ENCODE measurements at regions not wholly inside any gene's neighbourhood (a gene's known extent, or its start where the extent isn't known, plus 50 kb on each side); places are given as distances from the start of the nearest gene placed in this dataset.

DNA sequence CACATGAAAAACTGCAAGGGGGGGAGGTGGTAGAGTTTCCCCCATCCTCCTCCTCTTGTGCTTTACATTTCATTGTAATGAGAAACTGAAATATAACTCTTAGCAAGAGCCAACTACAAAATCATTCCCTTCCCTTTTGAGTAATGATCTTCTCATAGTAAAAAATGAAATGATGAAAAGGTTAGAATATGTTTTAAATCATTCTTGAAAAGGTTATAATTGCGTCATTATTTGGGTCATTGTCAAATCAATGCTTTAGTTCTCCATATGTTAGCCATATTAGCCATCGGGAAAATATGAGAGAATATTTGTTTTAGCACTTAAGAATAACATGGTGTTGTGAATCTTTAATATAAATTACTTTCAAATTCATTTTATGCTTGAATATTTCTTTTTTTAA is 1185.0 kb upstream of the CDH18 start:
- DNase-seq (ENCODE audit: low read depth), result no peak

DNA sequence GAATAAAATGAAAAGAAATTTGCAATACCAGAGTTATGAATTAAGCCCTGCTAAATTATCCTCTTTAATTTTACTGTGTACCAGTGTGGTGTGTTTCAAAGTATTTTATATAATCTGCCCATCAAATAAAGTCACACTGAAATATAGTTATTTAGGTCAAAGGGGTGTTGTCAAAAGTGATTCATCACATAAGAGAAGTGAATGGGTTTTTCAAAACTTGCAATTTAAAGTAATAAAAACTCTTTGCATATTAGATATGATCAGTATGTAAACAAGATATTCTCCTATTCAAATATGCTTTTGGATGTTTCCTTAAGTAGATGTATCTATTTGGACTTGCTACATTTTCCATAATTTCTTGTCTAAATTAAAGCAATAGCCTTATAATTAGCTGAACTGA is 1183.0 kb upstream of the CDH18 start:
- DNase-seq (ENCODE audit: low read depth), result no peak

DNA sequence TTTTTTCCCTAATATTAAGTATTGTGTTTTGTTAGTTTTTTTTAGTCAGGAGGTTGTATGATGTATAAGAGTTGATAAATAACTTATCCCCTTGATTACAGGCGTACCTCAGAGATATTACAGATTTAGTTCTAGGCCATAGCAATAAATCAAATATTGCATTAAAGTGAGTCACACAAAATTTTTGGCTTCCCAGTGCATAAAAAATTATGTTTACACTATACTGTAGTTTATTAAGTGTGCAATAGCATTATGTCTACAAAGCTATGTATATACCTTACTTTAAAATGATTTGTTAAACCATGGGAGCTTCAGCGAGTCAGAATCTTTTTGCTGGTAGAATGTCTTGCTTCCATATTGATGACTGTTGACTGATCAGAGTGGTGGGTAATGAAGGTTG is 1180.6 kb upstream of the CDH18 start:
- no peak for DNase-seq (ENCODE audit: low read depth)

DNA sequence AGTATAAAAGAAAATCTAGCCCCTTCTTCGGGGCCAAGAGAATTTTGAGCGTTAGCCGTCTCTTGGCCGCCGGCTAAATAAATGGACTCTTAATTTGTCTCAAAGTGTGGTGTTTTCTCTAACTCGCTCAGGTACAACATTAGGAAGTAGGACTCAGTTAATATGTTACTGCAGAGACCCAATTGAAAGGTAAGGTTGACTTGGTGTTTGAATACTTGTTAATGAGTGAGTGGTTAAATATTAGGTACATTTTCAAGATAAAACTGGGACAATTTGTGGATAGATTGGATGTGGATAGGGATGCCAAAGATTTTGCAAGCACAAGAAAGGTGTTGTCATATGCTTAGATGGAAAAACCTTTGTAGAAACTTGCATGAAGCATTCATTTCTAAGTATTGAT is 1177.3 kb upstream of the CDH18 start:
- DNase-seq (ENCODE audit: low read depth), result peak; percentile 61

DNA sequence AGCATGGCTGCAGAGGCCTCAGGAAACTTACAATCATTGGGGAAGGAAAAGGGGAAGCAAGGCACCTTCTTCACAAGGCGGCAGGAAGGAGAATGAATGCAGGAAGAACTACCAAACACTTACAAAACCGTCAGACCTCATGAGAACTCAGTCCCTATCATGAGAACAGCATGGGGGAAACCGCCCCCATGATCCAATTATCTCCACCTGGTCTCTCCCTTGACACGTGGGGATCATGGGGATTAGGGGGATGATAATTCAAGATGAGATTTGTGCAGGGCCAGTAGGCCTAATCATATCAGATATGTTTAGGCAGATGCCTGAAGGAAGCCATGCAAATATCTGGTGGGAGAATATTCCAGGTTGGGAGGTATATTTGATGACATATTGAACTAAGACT is 1176.4 kb upstream of the CDH18 start:
- no peak for DNase-seq (ENCODE audit: low read depth)

DNA sequence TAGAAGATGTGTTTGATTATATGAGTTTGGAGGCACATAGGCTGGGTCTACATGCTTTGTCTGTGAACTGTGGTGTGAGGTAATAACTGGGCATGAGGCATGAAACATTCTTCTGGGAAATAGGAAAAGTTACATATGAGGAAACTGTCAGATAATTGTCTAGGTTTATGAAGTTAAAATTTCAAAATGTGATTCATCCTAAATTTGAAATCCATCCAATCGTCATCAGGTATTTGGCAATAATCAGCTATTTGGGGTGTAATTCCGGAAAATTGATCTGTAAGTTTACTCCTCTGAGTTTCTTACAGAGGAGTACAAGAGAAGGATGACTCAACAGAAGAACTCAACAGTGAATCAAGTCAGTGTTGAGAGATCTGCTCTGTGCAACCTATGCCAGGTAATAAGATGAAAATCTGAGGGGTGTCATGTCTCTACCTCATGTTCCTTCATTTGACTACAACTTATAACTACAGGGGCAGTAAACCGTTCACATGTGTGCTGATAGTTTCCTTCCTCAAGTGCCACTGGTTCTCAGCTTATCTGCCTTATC is 1171.6 kb upstream of the CDH18 start:
- no peak for DNase-seq (ENCODE audit: low read depth)

DNA sequence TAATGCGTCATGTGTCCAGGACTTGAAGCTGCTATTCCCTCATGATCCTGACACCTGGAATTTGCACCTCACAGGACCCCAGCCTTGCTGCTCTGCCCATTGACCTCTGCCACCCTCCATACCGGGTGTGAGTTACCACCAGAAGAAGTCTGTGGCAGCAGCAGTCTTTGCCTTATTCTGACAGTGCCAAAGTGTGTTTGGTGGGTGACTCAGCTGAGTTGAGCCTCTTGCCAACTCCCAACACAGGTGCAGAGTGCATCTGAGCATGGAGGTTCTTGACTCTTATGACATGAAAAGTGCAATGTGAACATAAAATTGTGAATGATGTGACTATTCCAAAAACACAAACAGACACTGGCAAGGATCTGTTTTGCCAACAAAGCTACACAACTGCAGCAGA is 1166.5 kb upstream of the CDH18 start:
- DNase-seq (ENCODE audit: low read depth), result peak; percentile 64

DNA sequence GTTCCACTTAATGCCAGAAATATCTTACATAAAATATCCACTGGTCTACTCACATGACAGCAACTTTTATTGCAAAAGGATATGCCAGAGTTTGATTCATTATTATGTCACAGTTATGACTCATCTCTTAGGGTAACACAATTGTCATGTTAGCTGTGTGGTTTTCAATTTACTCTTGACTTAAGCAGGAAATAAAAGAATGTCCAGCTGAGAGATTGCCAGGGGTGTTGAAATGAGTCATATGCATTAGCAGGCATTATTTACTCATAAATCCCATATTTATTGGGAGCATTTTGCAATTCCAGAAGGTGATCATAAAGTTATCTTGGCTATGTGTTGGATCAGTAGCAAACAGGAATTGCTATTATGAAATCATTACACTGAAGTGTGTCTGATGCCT is 1164.6 kb upstream of the CDH18 start:
- DNase-seq (ENCODE audit: low read depth), result peak; percentile 99

DNA sequence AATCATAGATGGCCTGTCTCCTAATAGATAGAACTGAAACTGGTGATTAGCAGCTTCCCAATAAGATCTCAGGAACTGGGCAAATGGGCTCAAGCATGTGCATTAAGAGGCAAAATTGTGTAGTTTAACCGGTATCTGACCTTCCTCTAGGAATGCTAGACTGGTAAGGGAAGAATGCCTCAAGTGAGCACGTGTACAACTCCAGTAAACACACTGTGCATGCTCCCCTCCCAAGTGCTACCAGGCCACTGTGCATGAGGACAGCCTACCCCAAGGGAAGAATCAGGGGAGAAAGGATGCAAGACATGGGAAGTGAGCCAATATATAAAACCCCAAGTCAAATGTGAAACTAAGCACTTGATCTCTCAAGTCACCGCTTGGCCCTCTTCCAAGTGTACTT is 1157.4 kb upstream of the CDH18 start:
- DNase-seq (ENCODE audit: low read depth), result no peak

DNA sequence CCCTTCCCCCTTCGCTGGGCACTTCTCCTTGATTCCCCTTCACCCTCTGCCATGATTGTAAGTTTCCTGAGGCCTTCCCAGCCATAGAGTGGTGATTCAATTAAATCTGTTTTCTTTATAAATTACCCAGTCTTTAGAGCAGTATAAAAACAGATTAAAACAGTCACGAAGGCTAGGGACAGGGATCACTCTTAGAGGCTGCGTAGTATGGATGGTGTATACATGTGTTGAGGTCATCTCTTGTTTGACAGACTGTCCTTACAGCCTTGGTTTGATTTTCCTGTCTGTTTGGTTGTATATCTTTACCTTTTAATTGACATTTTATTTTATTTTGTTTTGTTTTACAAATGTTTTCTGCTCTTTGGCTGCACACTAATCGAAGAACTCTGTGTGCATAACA is 1155.7 kb upstream of the CDH18 start:
- DNase-seq (ENCODE audit: low read depth), result no peak

DNA sequence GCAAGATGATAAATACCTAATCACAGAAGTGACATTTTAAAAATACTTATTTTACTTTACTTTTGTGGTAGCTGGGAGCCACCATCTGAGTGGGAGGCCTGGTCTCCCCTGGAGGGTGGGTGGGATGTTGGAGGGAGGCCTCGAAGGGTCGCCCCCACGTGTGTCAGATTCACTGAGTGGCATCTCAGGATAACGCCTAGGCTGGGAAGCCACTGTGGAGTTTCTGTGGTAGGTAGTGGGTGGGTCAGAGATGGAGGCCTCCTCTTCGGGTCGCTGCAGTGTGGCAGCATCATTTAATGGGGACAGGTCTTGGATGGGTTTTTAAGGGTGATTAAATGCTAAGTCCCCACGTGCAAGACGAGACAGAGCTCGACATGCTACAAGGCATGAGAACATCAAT is 1154.8 kb upstream of the CDH18 start:
- DNase-seq (ENCODE audit: low read depth), result no peak

DNA sequence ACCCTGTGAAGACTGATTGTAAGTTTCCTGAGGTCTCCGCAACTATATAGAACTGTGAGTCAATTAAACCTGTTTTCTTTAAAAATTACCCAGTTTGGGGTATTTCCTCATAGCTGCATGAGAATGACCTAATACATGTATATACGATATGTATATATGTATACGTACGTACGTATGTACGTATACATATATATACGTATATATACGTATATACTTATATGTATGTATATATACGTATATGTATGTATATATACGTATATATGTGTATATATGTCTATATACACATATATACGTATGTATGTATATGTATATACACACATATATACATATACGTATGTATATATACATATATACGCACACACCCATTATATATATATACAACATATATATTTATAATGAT is 1153.0 kb upstream of the CDH18 start:
- DNase-seq (ENCODE audit: low read depth), result no peak

DNA sequence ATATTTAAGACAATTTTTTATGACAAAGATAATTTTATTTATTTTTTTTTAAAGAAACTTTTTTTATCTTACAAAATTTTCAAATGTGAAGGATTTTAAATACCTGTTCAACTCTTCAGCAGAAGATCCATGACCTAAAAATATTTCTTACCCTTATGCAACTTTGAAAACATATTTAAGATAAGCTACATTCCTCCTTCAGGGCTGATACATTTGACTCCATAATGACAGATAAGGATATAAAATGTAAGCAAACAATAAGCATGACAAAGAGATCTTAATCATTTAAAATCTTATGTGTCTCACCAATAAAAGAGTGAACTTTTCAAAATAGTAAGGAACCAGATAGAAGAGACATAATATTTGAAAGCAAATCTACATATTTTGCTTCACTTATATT is 1138.2 kb upstream of the CDH18 start:
- DNase-seq (ENCODE audit: low read depth), result no peak

DNA sequence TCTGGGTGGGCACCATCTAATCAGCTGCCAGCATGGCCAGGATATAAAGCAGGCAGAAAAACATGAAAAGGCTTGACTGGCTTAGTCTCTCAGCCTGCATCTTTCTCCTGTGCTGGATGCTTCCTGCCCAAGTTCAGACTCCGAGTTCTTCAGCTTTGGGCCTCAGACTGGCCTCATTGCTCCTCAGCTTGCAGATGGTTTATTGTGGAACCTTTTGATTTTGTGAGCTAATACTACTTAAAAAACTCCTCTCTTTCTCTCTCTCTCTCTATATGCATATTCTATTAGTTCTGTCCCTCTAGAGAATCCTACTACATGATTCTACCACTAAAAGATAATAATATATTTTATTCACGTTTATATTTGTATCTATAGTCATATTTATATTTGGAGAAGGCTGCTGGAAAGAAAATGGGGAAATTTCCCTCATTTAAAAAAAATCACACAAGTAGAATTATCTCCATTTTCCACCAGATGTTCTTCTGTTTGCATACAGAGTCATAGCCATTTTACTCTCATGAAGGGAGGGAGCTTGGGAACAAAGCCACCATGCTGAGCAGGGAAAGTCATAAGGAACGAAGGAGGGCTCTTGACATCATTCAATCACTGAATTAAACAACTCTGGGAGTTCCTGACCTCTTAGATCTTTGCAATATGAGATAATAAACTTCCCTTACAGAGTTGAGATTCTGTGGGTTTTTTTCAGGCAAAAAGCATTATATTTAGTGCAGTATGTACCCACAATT is 1137.4 kb upstream of the CDH18 start:
- no peak for DNase-seq (ENCODE audit: low read depth)

DNA sequence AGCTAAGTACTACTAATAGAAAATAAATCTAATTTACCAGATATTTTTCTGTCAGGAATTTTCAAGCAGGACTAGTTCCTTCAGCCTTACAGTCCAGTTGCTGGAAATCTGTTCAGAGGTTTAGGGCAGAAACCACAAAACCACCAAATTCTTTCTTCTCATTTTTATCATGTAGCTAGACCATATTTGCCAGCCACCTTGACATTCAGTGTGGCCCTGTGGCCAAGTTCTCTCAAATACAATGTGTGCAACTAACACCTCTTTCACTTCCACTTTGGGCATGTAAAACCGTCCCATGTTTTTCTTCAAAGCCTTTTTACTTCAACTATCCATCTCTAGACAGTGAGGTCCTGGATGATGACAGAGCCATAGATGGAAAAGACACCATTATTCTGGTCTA is 1133.2 kb upstream of the CDH18 start:
- peak; percentile 9 for DNase-seq (ENCODE audit: low read depth)

DNA sequence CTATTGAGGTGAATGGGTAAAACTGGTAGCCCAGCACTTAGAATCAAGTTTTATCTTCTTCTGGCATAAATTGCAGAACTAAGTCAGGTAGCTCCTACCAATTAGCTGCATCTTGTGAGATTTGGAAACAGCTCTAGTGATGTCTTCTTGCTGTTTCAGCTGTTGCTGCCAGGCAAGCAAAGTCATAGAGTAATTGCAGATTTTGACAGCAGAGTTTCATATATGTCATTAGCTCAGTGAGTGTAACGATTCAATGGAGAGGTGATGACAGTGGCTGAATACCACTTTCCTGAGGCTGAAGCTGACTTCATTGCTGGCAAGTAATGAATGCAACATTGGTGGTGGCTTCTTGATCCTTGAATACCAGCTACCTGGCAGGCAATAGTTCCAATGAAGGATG is 1109.7 kb upstream of the CDH18 start:
- DNase-seq (ENCODE audit: low read depth), result no peak

DNA sequence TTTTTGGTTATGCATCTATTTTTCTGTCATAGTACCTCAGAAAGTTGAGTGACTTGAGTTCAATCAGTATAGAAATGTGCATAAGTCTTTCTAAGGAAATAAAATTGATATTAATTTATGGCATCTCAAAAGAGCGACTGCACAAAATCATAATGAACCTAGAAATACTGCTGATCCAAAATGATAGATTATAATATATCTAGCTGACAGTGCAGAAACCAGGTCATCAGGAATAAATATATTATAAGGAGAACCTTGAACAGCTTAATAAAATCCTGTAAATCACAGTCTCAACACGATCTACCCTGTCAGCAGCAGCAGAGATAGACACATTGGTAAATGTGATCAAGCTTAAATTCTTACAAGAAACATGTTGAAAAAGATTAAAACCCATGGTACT is 1106.6 kb upstream of the CDH18 start:
- no peak for DNase-seq (ENCODE audit: low read depth)

DNA sequence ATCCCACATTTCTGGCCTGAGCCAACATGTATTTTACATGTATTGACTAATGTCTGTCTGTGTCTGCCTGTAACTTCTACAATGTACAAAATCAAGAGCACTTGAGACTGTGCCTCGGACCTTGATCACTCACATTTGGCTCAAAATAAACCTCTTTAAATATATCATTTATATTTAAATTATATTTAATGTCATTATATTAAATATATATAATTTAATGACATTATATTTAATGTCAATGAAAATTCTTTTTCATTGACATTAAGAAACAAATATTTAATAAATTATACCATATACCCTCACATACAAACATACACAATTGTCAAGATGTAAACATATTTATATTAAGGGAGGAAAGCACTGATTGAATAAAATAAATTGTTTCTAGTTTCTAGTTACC is 1099.8 kb upstream of the CDH18 start:
- DNase-seq (ENCODE audit: low read depth), result no peak

DNA sequence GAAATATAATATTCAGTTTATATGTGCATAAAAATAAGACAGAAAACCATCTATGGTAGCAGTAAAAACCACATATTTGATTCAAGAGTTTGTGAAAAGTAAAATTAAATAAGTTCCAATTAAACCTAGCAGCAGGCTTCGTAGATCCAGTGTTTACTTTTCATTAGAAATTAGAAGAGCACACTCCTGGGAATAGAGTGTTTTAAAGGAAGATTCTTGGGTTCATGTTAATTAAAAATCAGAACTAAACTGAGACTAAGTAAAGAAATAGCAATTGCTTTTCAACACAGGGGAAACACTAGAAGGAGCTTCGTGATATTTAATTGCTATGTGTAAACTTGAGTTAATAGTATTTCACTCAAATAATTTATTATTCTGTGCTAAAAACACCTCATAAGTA is 1097.8 kb upstream of the CDH18 start:
- no peak for DNase-seq (ENCODE audit: low read depth)

DNA sequence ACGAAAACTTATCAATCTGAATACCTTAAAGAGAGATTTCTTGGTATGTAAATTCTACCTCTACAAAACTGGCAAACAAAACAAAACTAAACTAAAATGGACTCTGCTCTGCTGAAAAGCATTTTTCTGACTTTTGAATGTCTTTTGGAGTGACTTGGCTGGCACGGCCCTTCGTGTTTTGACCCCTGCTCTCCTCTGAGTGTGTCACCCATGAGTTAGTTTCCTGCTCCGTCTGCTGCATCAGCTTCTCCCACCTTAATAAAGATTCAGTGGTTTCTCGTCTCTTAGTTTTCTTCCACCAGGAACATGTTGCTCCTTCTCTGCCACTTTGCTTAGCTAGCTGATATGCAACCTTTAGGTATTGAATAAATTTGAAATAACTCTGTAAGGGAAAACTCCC is 1084.0 kb upstream of the CDH18 start:
- no peak for DNase-seq (ENCODE audit: low read depth)

DNA sequence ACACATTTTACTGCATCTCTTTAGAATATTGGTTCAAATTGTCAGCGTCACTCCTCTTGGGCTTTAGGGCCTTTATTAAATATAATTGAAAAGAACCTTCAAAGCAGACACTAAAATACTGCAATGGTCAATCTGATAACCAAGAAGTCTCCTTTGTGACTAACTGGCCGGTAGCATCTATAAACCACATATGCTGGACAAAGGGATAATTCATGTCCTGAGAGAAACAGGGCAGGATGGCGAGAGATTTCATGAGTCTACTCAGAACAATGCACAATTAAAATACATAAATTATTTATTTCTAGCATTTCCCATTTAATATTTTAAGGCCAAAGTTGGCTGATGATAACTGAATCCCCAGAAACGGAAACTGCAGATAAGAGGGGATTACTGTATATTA is 1083.4 kb upstream of the CDH18 start:
- no peak for DNase-seq (ENCODE audit: low read depth)

DNA sequence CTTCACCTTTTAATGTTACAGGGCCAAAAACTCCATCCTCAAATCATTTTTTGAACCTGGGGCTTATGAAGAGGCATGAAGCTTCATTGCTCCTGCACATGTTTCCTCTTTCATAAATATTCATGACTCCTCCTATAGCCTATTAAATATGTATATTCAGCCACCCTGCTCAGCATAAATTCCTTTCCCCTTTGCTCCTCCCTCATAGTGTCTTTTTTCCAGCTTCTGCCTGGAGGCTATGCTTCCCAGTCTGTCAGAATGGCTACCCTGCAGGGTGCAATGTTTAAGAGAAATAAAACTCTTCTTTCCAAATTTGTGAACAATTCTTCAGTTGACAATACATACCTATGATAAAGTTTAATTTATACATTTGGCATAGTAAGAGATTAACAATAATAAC is 1082.9 kb upstream of the CDH18 start:
- DNase-seq (ENCODE audit: low read depth), result no peak

DNA sequence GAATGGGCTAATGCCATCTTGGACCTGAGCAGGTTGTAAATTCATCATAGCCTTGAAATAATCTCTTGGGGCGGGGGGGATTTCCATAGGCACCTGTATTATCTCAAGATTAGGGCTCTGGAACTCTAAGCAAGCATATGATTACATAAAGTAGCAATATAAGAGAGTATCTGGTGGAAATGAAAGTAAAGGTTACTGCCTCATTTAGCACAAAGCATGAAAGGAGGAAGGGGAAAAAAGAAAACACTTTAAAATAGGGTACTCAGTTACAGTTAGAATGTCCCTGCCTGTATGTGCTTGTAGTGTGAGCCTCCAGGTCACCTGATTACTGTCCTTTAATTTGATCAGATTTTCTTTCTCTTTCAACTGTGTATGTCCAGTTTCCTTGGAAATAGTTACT is 1079.7 kb upstream of the CDH18 start:
- DNase-seq (ENCODE audit: low read depth), result no peak

DNA sequence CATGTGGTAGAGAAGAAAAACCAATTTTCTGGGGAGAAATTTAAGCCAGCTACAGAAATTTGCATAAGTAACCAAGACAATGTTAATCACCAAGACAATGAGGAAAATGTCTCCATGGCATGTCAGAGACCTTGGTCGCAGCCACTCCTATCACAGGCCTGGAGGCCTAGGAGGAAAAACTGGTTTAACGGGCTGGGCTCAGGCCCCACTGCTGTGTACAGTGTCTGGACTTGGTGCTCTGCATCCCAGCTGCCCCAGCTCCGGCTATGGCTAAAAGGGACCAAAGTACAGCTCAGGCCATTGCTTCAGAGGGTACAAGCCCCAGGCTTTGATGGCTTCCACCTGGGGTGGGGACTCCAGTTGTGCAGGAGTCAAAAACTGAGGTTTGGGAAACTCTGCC is 1075.1 kb upstream of the CDH18 start:
- no peak for DNase-seq (ENCODE audit: low read depth)
